Fibroblast of upper back skin (primary cell): ENCODE measurements at regions not wholly inside any gene's neighbourhood (a gene's known extent, or its start where the extent isn't known, plus 50 kb on each side); places are given as distances from the start of the nearest gene placed in this dataset.
A peak's percentile ranks its signal among the peaks of the same experiment; 100 is the strongest.
"Not testable (repeated sequence)": the region's sequence is repeated elsewhere in the genome, so short reads cannot be mapped to it uniquely, and the experiment has no call there.

Experiments
- DNase-seq: peaks from one replicate; pipeline ENCODE4 v3.0.0-alpha.2; 2013

- DNase-seq, result peak; percentile 1
Measured at GRCh38 chr13:24618011-24618955, 61.9 kb upstream of the ATP12A start.

- DNase-seq, result no peak
Measured at GRCh38 chr13:24619282-24619681, 60.9 kb upstream of the ATP12A start.

GRCh38 chr13:24622481-24623148 is 57.6 kb upstream of the ATP12A start:
- DNase-seq, result not testable (repeated sequence)

- DNase-seq, result no peak
Measured at GRCh38 chr13:24623149-24623665, 57.0 kb upstream of the ATP12A start.

GRCh38 chr13:24624363-24624762 is 55.8 kb upstream of the ATP12A start:
- DNase-seq, result no peak

GRCh38 chr13:24624801-24625231 is 55.4 kb upstream of the ATP12A start:
- no peak for DNase-seq

GRCh38 chr13:24625331-24625731 is 54.9 kb upstream of the ATP12A start:
- no peak for DNase-seq

- DNase-seq, result no peak
Measured at GRCh38 chr13:24625870-24626849, 54.0 kb upstream of the ATP12A start.

GRCh38 chr13:24627090-24627714 is 53.0 kb upstream of the ATP12A start:
- DNase-seq, result peak; percentile 38

GRCh38 chr13:24627946-24628345 is 52.3 kb upstream of the ATP12A start:
- DNase-seq, result no peak

- peak; percentile 6 for DNase-seq
Measured at GRCh38 chr13:24629320-24629719, 50.9 kb upstream of the ATP12A start.

- DNase-seq, result no peak
Measured at GRCh38 chr13:24630121-24630520, 50.1 kb upstream of the ATP12A start.
